ENCODE measurements at regions not wholly inside any gene's neighbourhood (a gene's known extent, or its start where the extent isn't known, plus 50 kb on each side); places are given as distances from the start of the nearest gene placed in this dataset.

DNA sequence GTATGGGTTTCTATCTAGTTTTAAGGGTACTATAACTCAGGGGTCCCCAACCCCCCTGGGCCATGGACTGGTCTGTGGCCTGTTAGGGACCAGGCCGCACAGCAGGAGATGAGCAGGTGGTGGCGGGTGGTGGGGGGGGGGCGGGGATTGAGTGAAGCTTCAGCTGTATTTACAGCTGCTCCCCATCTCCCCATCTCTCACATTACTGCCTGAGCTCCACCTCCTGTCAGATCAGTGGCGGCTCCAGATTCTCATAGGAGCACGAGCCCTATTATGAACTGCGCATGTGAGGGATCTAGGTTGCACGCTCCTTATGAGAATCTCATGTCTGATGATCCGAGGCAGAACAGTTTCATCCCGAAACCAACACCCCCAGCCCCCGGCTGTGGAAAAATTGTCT, 95.1 kb upstream of the SLC45A1 start:
- Mint-ChIP-seq H3K4me3 (ENCODE audit: low read depth, unreplicated experiment) (no peak overlapping the region), H3K9me3 (ENCODE audit: low read depth, unreplicated experiment) (peaks cover 6% of the 10 kb centered on the region), H3K27ac (ENCODE audit: unreplicated experiment) (no peak overlapping the region), H3K36me3 (ENCODE audit: insufficient read depth, unreplicated experiment) (no peaks in the 10 kb centered on the region), H3K27me3 (ENCODE audit: unreplicated experiment) (no peaks in the 10 kb centered on the region), H3K4me1 (ENCODE audit: low read depth, unreplicated experiment) (peaks cover 8% of the 10 kb centered on the region)
- TF ChIP-seq, protein P1, sequence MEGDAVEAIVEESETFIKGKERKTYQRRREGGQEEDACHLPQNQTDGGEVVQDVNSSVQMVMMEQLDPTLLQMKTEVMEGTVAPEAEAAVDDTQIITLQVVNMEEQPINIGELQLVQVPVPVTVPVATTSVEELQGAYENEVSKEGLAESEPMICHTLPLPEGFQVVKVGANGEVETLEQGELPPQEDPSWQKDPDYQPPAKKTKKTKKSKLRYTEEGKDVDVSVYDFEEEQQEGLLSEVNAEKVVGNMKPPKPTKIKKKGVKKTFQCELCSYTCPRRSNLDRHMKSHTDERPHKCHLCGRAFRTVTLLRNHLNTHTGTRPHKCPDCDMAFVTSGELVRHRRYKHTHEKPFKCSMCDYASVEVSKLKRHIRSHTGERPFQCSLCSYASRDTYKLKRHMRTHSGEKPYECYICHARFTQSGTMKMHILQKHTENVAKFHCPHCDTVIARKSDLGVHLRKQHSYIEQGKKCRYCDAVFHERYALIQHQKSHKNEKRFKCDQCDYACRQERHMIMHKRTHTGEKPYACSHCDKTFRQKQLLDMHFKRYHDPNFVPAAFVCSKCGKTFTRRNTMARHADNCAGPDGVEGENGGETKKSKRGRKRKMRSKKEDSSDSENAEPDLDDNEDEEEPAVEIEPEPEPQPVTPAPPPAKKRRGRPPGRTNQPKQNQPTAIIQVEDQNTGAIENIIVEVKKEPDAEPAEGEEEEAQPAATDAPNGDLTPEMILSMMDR (IDR thresholded peaks at IDR 0.05; ENCODE audit: unreplicated experiment): no peak
- intact Hi-C loops (cut with micrococcal nuclease; ENCODE audit: unreplicated experiment): no loop called here
- BruUV-seq (replicated peaks): no TSS peak
- no peak for DNase-seq
- CTCF ChIA-PET: no interaction called here

DNA sequence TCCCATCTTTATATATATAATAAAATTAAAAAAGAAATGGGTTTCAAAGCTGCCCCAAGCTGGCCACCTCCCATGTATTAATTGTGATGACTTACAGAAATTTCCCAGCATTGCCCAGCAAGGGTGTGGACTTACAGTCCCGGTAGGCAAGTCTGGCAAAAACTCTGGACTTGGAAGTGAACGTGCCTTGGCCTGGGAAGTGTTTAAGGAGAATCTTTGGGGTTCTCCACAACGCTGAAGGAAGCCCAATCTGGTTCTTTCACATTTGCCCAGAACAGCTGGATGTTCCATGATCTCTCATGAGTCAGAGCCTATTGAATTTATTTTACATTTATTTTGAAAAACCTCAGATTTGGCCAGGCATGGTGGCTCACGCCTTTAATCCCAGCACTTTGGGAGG, 98.4 kb upstream of the SLC45A1 start:
- intact Hi-C loops (cut with micrococcal nuclease; ENCODE audit: unreplicated experiment): no loop called here
- H3K4me3 Mint-ChIP-seq (ENCODE audit: low read depth, unreplicated experiment): no peak overlapping the region
- no peaks in the 10 kb centered on the region for H3K27me3 Mint-ChIP-seq (ENCODE audit: unreplicated experiment)
- H3K4me1 Mint-ChIP-seq (ENCODE audit: low read depth, unreplicated experiment): peaks cover 16% of the 10 kb centered on the region
- H3K27ac Mint-ChIP-seq (ENCODE audit: unreplicated experiment): no peak overlapping the region
- H3K36me3 Mint-ChIP-seq (ENCODE audit: insufficient read depth, unreplicated experiment): peaks cover 16% of the 10 kb centered on the region
- TF ChIP-seq, protein P1 (IDR thresholded peaks at IDR 0.05; ENCODE audit: unreplicated experiment): no peak
- no TSS peak for BruUV-seq (replicated peaks)
- CTCF ChIA-PET: no interaction called here
- DNase-seq: no peak
- H3K9me3 Mint-ChIP-seq (ENCODE audit: low read depth, unreplicated experiment): no peaks in the 10 kb centered on the region

DNA sequence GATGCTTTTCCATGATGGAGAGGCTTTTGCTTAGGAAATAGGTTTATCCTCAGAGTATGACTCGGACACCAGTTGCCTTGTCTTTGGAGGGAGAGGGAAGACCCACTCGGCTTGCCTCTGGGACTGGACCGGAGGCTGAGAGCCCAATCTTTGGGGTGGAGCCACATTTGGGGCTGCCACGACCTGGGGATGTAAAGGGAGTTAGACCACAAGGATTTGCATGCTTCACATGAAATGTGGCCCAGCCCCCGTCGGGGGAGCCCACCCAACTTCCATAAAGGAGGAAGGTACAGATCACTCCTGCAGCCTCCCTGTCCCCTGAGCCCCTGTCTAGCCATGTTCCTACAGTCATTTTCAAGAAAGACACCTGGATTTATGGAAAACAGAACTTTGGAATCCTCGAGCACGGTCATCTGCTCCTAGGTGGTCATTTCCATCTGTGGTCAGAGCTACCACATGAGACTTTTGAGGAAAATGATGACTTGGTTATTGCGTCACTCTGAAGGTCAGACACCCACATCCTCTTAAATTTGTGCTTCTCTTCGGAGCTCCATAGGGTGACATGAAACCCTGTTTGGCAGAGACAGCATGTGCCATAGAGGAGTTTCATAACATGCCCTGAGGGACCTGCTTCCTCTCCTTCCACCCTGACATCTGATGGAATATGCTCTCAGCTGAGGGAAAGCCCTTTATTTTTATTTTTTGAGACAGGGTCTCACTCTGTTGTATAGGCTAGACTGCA, 99.4 kb upstream of the SLC45A1 start:
- H3K27ac Mint-ChIP-seq (ENCODE audit: unreplicated experiment): no peak overlapping the region
- CTCF ChIA-PET: no interaction called here

DNA sequence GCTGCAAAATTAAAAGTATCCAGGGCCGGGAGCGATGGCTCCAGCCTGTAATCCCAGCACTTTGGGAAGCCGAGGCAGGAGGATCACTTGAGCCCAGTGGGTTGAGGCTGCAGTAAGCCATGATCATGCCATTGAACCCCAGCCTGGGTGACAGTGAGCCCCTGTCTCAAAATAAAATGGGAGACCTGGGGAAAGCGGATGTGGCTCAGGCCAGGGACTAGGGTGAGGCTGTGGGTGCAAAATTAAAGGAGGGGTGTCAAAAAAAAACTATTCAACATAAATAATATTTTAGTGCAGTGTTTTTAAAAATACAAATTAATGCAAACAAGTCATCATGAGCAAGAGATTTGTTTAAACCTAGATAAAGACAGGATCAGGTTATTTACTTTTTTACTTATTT, 100.1 kb upstream of the SLC45A1 start:
- Mint-ChIP-seq H3K27ac (ENCODE audit: unreplicated experiment) (no peak overlapping the region), H3K4me1 (ENCODE audit: low read depth, unreplicated experiment) (peaks cover 21% of the 10 kb centered on the region), H3K9me3 (ENCODE audit: low read depth, unreplicated experiment) (no peaks in the 10 kb centered on the region), H3K27me3 (ENCODE audit: unreplicated experiment) (no peaks in the 10 kb centered on the region), H3K4me3 (ENCODE audit: low read depth, unreplicated experiment) (peak overlapping the region; percentile 59), H3K36me3 (ENCODE audit: insufficient read depth, unreplicated experiment) (peaks cover 18% of the 10 kb centered on the region)
- no peak for DNase-seq
- CTCF ChIA-PET: interaction anchor here (0.6 to 1.1 kb wide), 2 partner anchors 89 to 97 kb away, joined by 3 to 4 read pairs; no protein-coding TSS in a partner anchor
- no TSS peak for BruUV-seq (replicated peaks)
- intact Hi-C loops (cut with micrococcal nuclease; ENCODE audit: unreplicated experiment): no loop called here
- TF ChIP-seq, protein P1 (IDR thresholded peaks at IDR 0.05; ENCODE audit: unreplicated experiment): no peak

More for the DNA sequence above, 99.4 kb upstream of the SLC45A1 start:
- H3K4me1 Mint-ChIP-seq (ENCODE audit: low read depth, unreplicated experiment): peaks cover 16% of the 10 kb centered on the region
- H3K9me3 Mint-ChIP-seq (ENCODE audit: low read depth, unreplicated experiment): no peaks in the 10 kb centered on the region
- intact Hi-C loops (cut with micrococcal nuclease; ENCODE audit: unreplicated experiment): no loop called here
- no peaks in the 10 kb centered on the region for H3K27me3 Mint-ChIP-seq (ENCODE audit: unreplicated experiment)
- H3K4me3 Mint-ChIP-seq (ENCODE audit: low read depth, unreplicated experiment): no peak overlapping the region
- no peak for DNase-seq
- BruUV-seq (replicated peaks): no TSS peak
- TF ChIP-seq, protein P1 (IDR thresholded peaks at IDR 0.05; ENCODE audit: unreplicated experiment): no peak
- peaks cover 16% of the 10 kb centered on the region for H3K36me3 Mint-ChIP-seq (ENCODE audit: insufficient read depth, unreplicated experiment)

Data from Calu3 (cell line).